Heart left ventricle (tissue), 16 donors: ENCODE measurements at regions not wholly inside any gene's neighbourhood (a gene's known extent, or its start where the extent isn't known, plus 50 kb on each side); places are given as distances from the start of the nearest gene placed in this dataset.

Experiments
- ATAC-seq, 4 donors: fragments of 200-7000 bp; cut with Tn5 transposase; one replicate each; pipeline ENCODE4 v1.9.1; 2020 to 2022; ENCODE audit warnings: moderate library complexity in 4 of 4, mild to moderate bottlenecking in 3 of 4, moderate number of reproducible peaks in 1 of 4
- DNase-seq, 5 donors: peaks; one replicate each; pipeline ENCODE4 v3.0.0-alpha.2; 2020
- H3K27ac ChIP-seq, 12 donors: fragments of 200-600 bp; sonication (generic) in 4 of 12; one replicate each; pipeline versions ENCODE4 v1.5.0 to v1.8.0; 2016 to 2022; ENCODE audit warnings: mild to moderate bottlenecking in 2 of 12
- H3K27me3 ChIP-seq, 9 donors: fragments of 200-600 bp; sonication (generic) in 2 of 9; one replicate each; pipeline versions ENCODE4 v1.5.1 to v1.8.0; 2016 to 2022; ENCODE audit warnings: mild to moderate bottlenecking in 3 of 9
- H3K36me3 ChIP-seq, 9 donors: fragments of 200-600 bp; sonication (generic) in 2 of 9; one replicate each; pipeline versions ENCODE4 v1.5.0 to v1.8.0; 2018 to 2022; ENCODE audit warnings: mild to moderate bottlenecking in 2 of 9
- H3K4me1 ChIP-seq, 12 donors: fragments of 200-600 bp; sonication (generic) in 4 of 12; one replicate each; pipeline versions ENCODE4 v1.5.0 to v1.8.0; 2016 to 2022; ENCODE audit warnings: mild to moderate bottlenecking in 3 of 12
- H3K4me3 ChIP-seq, 12 donors: fragments of 200-600 bp; sonication (generic) in 4 of 12; one replicate each; pipeline versions ENCODE4 v1.5.0 to v1.8.0; 2017 to 2022; ENCODE audit warnings: mild to moderate bottlenecking in 9 of 12, moderate library complexity in 4 of 12
- H3K9me3 ChIP-seq, 12 donors: fragments of 200-600 bp; sonication (generic) in 4 of 12; one replicate each; pipeline versions ENCODE4 v1.5.0 to v1.8.0; 2016 to 2022; ENCODE audit warnings: mild to moderate bottlenecking in 1 of 12
- CTCF ChIP-seq, 12 donors: fragments of 200-600 bp; sonication (generic) in 4 of 12; IDR thresholded peaks; one replicate each; pipeline versions ENCODE4 v1.5.0 to v1.8.0; 2018 to 2022; ENCODE audit warnings: antibody characterized with exemption in 12 of 12, mild to moderate bottlenecking in 5 of 12
- POLR2A ChIP-seq, 2 donors: fragments of 450-650 bp; IDR thresholded peaks; one replicate each; pipeline ENCODE4 v1.6.1; 2017; ENCODE audit warnings: antibody characterized with exemption in 2 of 2, mild to moderate bottlenecking in 2 of 2, moderate library complexity in 2 of 2
- WGBS, 4 donors: extraction: QIAGEN DNeasy Blood & Tissue Kit in 2 of 4; methylation state at CpG; one replicate each; pipeline versions ENCODE4 v1.1.5 to v1.1.7; 2013 to 2018; 5-methylcytosine and 5-hydroxymethylcytosine counted together
- intact Hi-C, 10 donors: fragments of 100-400 bp; cut with DNase I; formaldehyde crosslinking; loops; one replicate each; pipeline versions ENCODE4 v1.11.1 to v1.14.2; 2022
- donor health status: ischemic (EF 13 %, LVEDD 7.1; RV severe dilation, severe dysfunction).
- donor health status: healthy with polysubstance abuse.
- donor health status: DM: no; HTN: yes; CAD: no.
- donor health status: DM: no; HTN: no; CAD: no.
- donor health status: ischemic (EF 25% LVEDD 6.9; RV normal size, moderate dysfunction).
- donor health status: ischemic (EF 25% LVEDD 5.7; RV mildly dilated, moderate dysfunction).
- donor health status: healthy.
- donor health status: DM: yes; HTN: yes; CAD: no.
- donor health status: ischemic (EF 35%, LVEDD 5.7; RV mildly dilated, moderate dysfunction).
- donor health status: nonischemic (EF 11% LVEDD 7.7; RV severe dilation, severe dysfunction).
- donor health status: DM: yes; HTN: yes; CAD: no.
- donor health status: PGD.
- donor health status: ischemic (EF 29% LVEDD 5.4; RV normal size, mild dysfunction).
- donor health status: nonischemic (EF 23%, LVEDD 6.1; RV moderate dilation, normal function).

GRCh38 chr1:198472997-198473396, 67.5 kb downstream of the ATP6V1G3 start:
- no peak overlapping the region for H3K4me3 ChIP-seq

GRCh38 chr1:198472119-198472518, 68.4 kb downstream of the ATP6V1G3 start:
- Histone ChIP-seq H3K4me1 (no peaks in the 10 kb centered on the region), H3K36me3 (no peaks in the 10 kb centered on the region)
- ATAC-seq, result no peak

More at GRCh38 chr1:198472997-198473396, 67.5 kb downstream of the ATP6V1G3 start:
- Histone ChIP-seq H3K27me3 (peaks cover 0 to under 1% (median 0%) of the 10 kb centered on the region in 9 donors), H3K27ac (no peak overlapping the region), H3K9me3 (peaks cover 0 to 5% (median 0%) of the 10 kb centered on the region in 12 donors), H3K4me1 (no peaks in the 10 kb centered on the region), H3K36me3 (no peaks in the 10 kb centered on the region)
- 84 to 91% (median 88%) methylated on average over 2 of the region's 2 CpGs for WGBS, 4 donors
- no peak for ATAC-seq
- TF ChIP-seq POLR2A (IDR thresholded peaks at IDR 0.05), result no peak
- no peak for TF ChIP-seq CTCF (IDR thresholded peaks at IDR 0.05)
- no peak for DNase-seq
- intact Hi-C loops, result loop anchor here in 1 of 10 donors (5.0 kb wide), 1 partner anchor 401 kb away; no protein-coding TSS in a partner anchor

GRCh38 chr1:198467907-198468306, 72.6 kb downstream of the ATP6V1G3 start:
- WGBS, 4 donors, result 90 to 97% (median 91%) methylated on average over 2 of the region's 2 CpGs
- ATAC-seq (no peak), DNase-seq (no peak)
- Histone ChIP-seq H3K4me3 (no peak overlapping the region), H3K27ac (no peak overlapping the region), H3K36me3 (no peaks in the 10 kb centered on the region), H3K9me3 (no peaks in the 10 kb centered on the region), H3K4me1 (no peaks in the 10 kb centered on the region), H3K27me3 (no peaks in the 10 kb centered on the region)
- TF ChIP-seq POLR2A (IDR thresholded peaks at IDR 0.05), result no peak
- intact Hi-C loops, result loop anchor here (5.0 to 10.0 kb wide), 11 partner anchors 113 to 946 kb away; partner anchors contain the start of gene NEK7 (in 1 of the 10)

More at GRCh38 chr1:198472119-198472518, 68.4 kb downstream of the ATP6V1G3 start:
- WGBS, 4 donors, result 50 to 86% (median 73%) methylated on average over 1 of the region's 1 CpG
- TF ChIP-seq CTCF (IDR thresholded peaks at IDR 0.05), result no peak
- no peak for TF ChIP-seq POLR2A (IDR thresholded peaks at IDR 0.05)
- peaks cover 0 to 5% (median 0%) of the 10 kb centered on the region in 12 donors for H3K9me3 ChIP-seq
- intact Hi-C loops, result loop anchor here in 1 of 10 donors (5.0 kb wide), 1 partner anchor 400 kb away; no protein-coding TSS in a partner anchor
- no peak for DNase-seq
- H3K27ac ChIP-seq, result no peak overlapping the region
- no peak overlapping the region for H3K4me3 ChIP-seq
- no peaks in the 10 kb centered on the region for H3K27me3 ChIP-seq

GRCh38 chr1:198467342-198467741, 73.1 kb downstream of the ATP6V1G3 start:
- peaks cover 0 to 5% (median 0%) of the 10 kb centered on the region in 12 donors for H3K4me1 ChIP-seq
- no peaks in the 10 kb centered on the region for H3K9me3 ChIP-seq
- TF ChIP-seq POLR2A (IDR thresholded peaks at IDR 0.05), result no peak
- TF ChIP-seq CTCF (IDR thresholded peaks at IDR 0.05), result no peak
- WGBS, 4 donors, result 81 to 88% (median 84%) methylated on average over 2 of the region's 2 CpGs
- ATAC-seq (no peak), DNase-seq (no peak)
- no peaks in the 10 kb centered on the region for H3K36me3 ChIP-seq
- no peaks in the 10 kb centered on the region for H3K27me3 ChIP-seq
- intact Hi-C loops, result loop anchor here (5.0 to 10.0 kb wide), 11 partner anchors 113 to 945 kb away; partner anchors contain the start of gene NEK7 (in 1 of the 10)
- H3K4me3 ChIP-seq, result no peak overlapping the region
- no peak overlapping the region for H3K27ac ChIP-seq
